CD14-positive monocyte (primary cell): ENCODE measurements at regions not wholly inside any gene's neighbourhood (a gene's known extent, or its start where the extent isn't known, plus 50 kb on each side); places are given as distances from the start of the nearest gene placed in this dataset.

Experiments used
- DNase-seq, 3 donors: peaks; one replicate each; pipeline ENCODE4 v3.0.0-alpha.2; 2011 to 2022
- H2AFZ ChIP-seq: 2 replicates; pipeline ENCODE4 v1.6.0; 2012; ENCODE audit warnings: mild to moderate bottlenecking, low read depth, low read length, inconsistent platforms; ENCODE audit not compliant: insufficient read depth, poor library complexity, severe bottlenecking
- H3K27ac ChIP-seq, 2 donors: 1 replicate in 1 of 2; 2 replicates in 1 of 2; pipeline ENCODE4 v1.5.1; 2012 to 2013; ENCODE audit warnings: low read length in 2 of 2, control low read depth in 1 of 2, inconsistent platforms in 1 of 2, low read depth in 1 of 2, mild to moderate bottlenecking in 1 of 2
- H3K27me3 ChIP-seq, 2 donors: one replicate each; pipeline versions ENCODE4 v1.6.0 to v1.6.1; 2011 to 2013; ENCODE audit warnings: low read length in 2 of 2; ENCODE audit not compliant: control insufficient read depth in 2 of 2, insufficient read depth in 2 of 2
- H3K36me3 ChIP-seq, 2 donors: replicated peaks in 1 of 2; 1 replicate in 1 of 2; 2 replicates in 1 of 2; pipeline versions ENCODE4 v1.5.1 to v1.6.1; 2012 to 2013; ENCODE audit warnings: low read length in 2 of 2, control low read depth in 1 of 2, inconsistent platforms in 1 of 2, mild to moderate bottlenecking in 1 of 2; ENCODE audit not compliant: insufficient read depth in 2 of 2, control insufficient read depth in 1 of 2
- H3K4me1 ChIP-seq, 2 donors: 1 replicate in 1 of 2; 2 replicates in 1 of 2; pipeline versions ENCODE4 v1.5.1 to v1.6.1; 2012 to 2013; ENCODE audit warnings: low read length in 2 of 2, control low read depth in 1 of 2, inconsistent platforms in 1 of 2, mild to moderate bottlenecking in 1 of 2, moderate library complexity in 1 of 2; ENCODE audit not compliant: insufficient read depth in 2 of 2, control insufficient read depth in 1 of 2
- H3K4me2 ChIP-seq: replicated peaks from 2 replicates; pipeline ENCODE3; 2012; ENCODE audit warnings: low read length, moderate library complexity, mild to moderate bottlenecking; ENCODE audit not compliant: poor library complexity, severe bottlenecking; ENCODE audit errors: extremely low read depth
- H3K4me3 ChIP-seq, 3 experiments: fragments of 200-600 bp in 1 of 3; sonication (generic) in 1 of 3; replicated peaks in 1 of 3; 1 replicate in 2 of 3; 2 replicates in 1 of 3; pipeline ENCODE4 v1.5.1; 2011 to 2013; ENCODE audit warnings: low read length in 3 of 3, mild to moderate bottlenecking in 3 of 3, control low read depth in 2 of 3, low read depth in 2 of 3, inconsistent platforms in 1 of 3, moderate library complexity in 1 of 3
- H3K79me2 ChIP-seq: 2 replicates; pipeline ENCODE4 v1.6.0; 2012; ENCODE audit warnings: mild to moderate bottlenecking, control low read depth, inconsistent platforms, low read length, moderate library complexity; ENCODE audit not compliant: insufficient read depth
- H3K9ac ChIP-seq: 2 replicates; pipeline ENCODE4 v1.6.0; 2017; ENCODE audit warnings: low read length, mild to moderate bottlenecking; ENCODE audit not compliant: insufficient read depth, poor library complexity, severe bottlenecking
- H3K9me3 ChIP-seq, 2 donors: replicated peaks in 1 of 2; 1 replicate in 1 of 2; 2 replicates in 1 of 2; pipeline versions ENCODE4 v1.5.1 to v1.6.1; 2012 to 2013; ENCODE audit warnings: low read length in 2 of 2, control low read depth in 1 of 2; ENCODE audit not compliant: control insufficient read depth in 1 of 2, insufficient read depth in 1 of 2
- H4K20me1 ChIP-seq: 2 replicates; pipeline ENCODE4 v1.6.0; 2012; ENCODE audit warnings: mild to moderate bottlenecking, low read length, control low read depth, moderate library complexity; ENCODE audit not compliant: insufficient read depth
- H3K27ac Mint-ChIP-seq, 7 donors: one replicate each; pipeline ENCODE4 v1.8.0; 2020; ENCODE audit warnings: mild to moderate bottlenecking in 7 of 7, mixed read lengths in 7 of 7, moderate library complexity in 6 of 7, inconsistent platforms in 2 of 7
- H3K27me3 Mint-ChIP-seq, 3 donors: one replicate each; pipeline ENCODE4 v1.8.0; 2021 to 2022; ENCODE audit warnings: low read depth in 3 of 3, mild to moderate bottlenecking in 3 of 3, mixed read lengths in 3 of 3, moderate library complexity in 3 of 3, inconsistent platforms in 1 of 3
- H3K36me3 Mint-ChIP-seq, 2 donors: one replicate each; pipeline ENCODE4 v1.8.0; 2020; ENCODE audit warnings: mixed read lengths in 2 of 2, inconsistent platforms in 1 of 2, mild to moderate bottlenecking in 1 of 2
- H3K4me1 Mint-ChIP-seq: one replicate; pipeline ENCODE4 v1.8.0; 2020; ENCODE audit warnings: mild to moderate bottlenecking, mixed read lengths
- H3K4me3 Mint-ChIP-seq, 2 donors: one replicate each; pipeline ENCODE4 v1.8.0; 2020; ENCODE audit warnings: mild to moderate bottlenecking in 2 of 2, mixed read lengths in 2 of 2, moderate library complexity in 1 of 2
- H3K9me3 Mint-ChIP-seq, 7 donors: one replicate each; pipeline ENCODE4 v1.8.0; 2020 to 2022; ENCODE audit warnings: mixed read lengths in 7 of 7, mild to moderate bottlenecking in 6 of 7, moderate library complexity in 6 of 7, inconsistent platforms in 2 of 7
- CTCF ChIP-seq: fragments of 200-600 bp; IDR thresholded peaks from one replicate; pipeline ENCODE4 v1.8.0; 2022; ENCODE audit warnings: antibody characterized with exemption, mild to moderate bottlenecking
- WGBS: methylation state at CpG from one replicate; pipeline ENCODE4 v1.1.5; 2013; ENCODE audit warnings: missing lambda C conversion rate; ENCODE audit not compliant: insufficient coverage; 5-methylcytosine and 5-hydroxymethylcytosine counted together
- intact Hi-C, 2 donors: fragments of 100-400 bp; cut with micrococcal nuclease; formaldehyde crosslinking; loops; one replicate each; pipeline versions ENCODE4 v1.15.0 to v1.15.1; 2023

GRCh38 chr17:73847952-73848351 is 203.7 kb upstream of the SDK2 start:
- peaks cover 0 to 7% of the 10 kb centered on the region in 2 donors for H3K4me1 ChIP-seq
- DNase-seq: no peak
- H3K27ac ChIP-seq: no peak overlapping the region
- no peak overlapping the region for H2AFZ ChIP-seq
- Mint-ChIP-seq H3K27ac (no peak overlapping the region), H3K4me1 (peaks cover 9% of the 10 kb centered on the region), H3K9me3 (peaks cover 0 to 4% (median 2%) of the 10 kb centered on the region in 7 donors), H3K27me3 (peaks cover 2 to 11% (median 7%) of the 10 kb centered on the region in 3 donors), H3K36me3 (no peaks in the 10 kb centered on the region), H3K4me3 (no peak overlapping the region)
- H3K36me3 ChIP-seq: no peaks in the 10 kb centered on the region
- no peak overlapping the region for H3K4me3 ChIP-seq
- intact Hi-C loops: no loop called here
- H3K27me3 ChIP-seq: no peaks in the 10 kb centered on the region
- peaks cover 0 to under 1% of the 10 kb centered on the region in 2 donors for H3K9me3 ChIP-seq
- TF ChIP-seq CTCF: no peak
- 95% methylated on average over 11 of the region's 12 CpGs for WGBS
- H3K9ac ChIP-seq: no peak overlapping the region
- no peak overlapping the region for H3K4me2 ChIP-seq
- no peaks in the 10 kb centered on the region for H3K79me2 ChIP-seq
- no peaks in the 10 kb centered on the region for H4K20me1 ChIP-seq

GRCh38 chr17:73850426-73850825 is 206.2 kb upstream of the SDK2 start:
- no peak overlapping the region for H3K4me3 ChIP-seq
- H3K9ac ChIP-seq: no peak overlapping the region
- peaks cover 2 to 11% (median 6%) of the 10 kb centered on the region in 3 donors for H3K27me3 Mint-ChIP-seq
- no peak overlapping the region for H3K27ac Mint-ChIP-seq
- no peak overlapping the region for H3K4me2 ChIP-seq
- no peak overlapping the region for H3K4me3 Mint-ChIP-seq
- TF ChIP-seq CTCF: no peak
- no peak overlapping the region for H2AFZ ChIP-seq
- no peaks in the 10 kb centered on the region for H4K20me1 ChIP-seq
- no peak overlapping the region for H3K27ac ChIP-seq
- DNase-seq: no peak
- H3K36me3 ChIP-seq: no peaks in the 10 kb centered on the region
- 17% methylated on average over 2 of the region's 3 CpGs for WGBS
- H3K4me1 ChIP-seq: peaks cover 0 to 7% of the 10 kb centered on the region in 2 donors
- H3K9me3 Mint-ChIP-seq: peaks cover 0 to 18% (median 10%) of the 10 kb centered on the region in 7 donors
- H3K27me3 ChIP-seq: no peaks in the 10 kb centered on the region
- H3K9me3 ChIP-seq: peaks cover 0 to 13% of the 10 kb centered on the region in 2 donors
- H3K79me2 ChIP-seq: no peaks in the 10 kb centered on the region
- no peaks in the 10 kb centered on the region for H3K36me3 Mint-ChIP-seq
- intact Hi-C loops: no loop called here
- H3K4me1 Mint-ChIP-seq: peaks cover 9% of the 10 kb centered on the region
